DND-41 (cell line): ENCODE measurements at regions not wholly inside any gene's neighbourhood (a gene's known extent, or its start where the extent isn't known, plus 50 kb on each side); places are given as distances from the start of the nearest gene placed in this dataset.

Experiments used
- CTCF ChIP-seq: IDR thresholded peaks from 2 replicates; pipeline ENCODE4 v1.5.1; 2012; ENCODE audit warnings: borderline replicate concordance, low read length, moderate library complexity, mild to moderate bottlenecking; ENCODE audit not compliant: poor library complexity, severe bottlenecking; ENCODE audit errors: extremely low read depth
- EZH2 ChIP-seq: IDR thresholded peaks from 3 replicates; pipeline ENCODE4 v1.6.1; 2012; ENCODE audit warnings: borderline replicate concordance, low read depth, mild to moderate bottlenecking, moderate library complexity, low read length, inconsistent platforms; ENCODE audit not compliant: severe bottlenecking

- TF ChIP-seq CTCF (no peak), EZH2 (no peak)
These were observed 423.7 kb downstream of the C3orf38 start for GRCh38 chr3:88573472-88573871.
